ENCODE measurements at regions not wholly inside any gene's neighbourhood (a gene's known extent, or its start where the extent isn't known, plus 50 kb on each side); places are given as distances from the start of the nearest gene placed in this dataset.

DNA sequence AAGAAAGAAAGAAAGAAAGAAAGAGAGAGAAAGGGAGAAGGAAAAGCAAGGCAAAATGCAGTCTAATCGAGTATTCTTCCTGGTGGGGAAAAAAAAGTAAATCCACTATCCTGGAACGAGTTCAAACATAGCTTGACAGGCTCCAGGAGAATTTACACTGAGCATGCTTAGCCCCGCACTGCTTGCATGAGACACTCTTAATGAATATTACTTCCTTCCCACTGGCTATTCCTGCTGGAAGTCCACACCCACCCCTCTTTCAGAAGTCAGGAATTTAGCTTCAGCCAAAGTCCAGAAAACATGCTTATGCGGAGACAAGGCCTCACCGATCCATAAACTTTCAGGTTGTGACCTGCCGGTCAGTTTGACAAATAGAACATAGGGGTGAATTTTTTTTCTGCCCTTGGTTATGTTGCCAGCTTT, 251.8 kb upstream of the BLID start (continued):
- no peak for TF ChIP-seq KDM4A (IDR thresholded peaks at IDR 0.05; ENCODE audit: low read depth, low read length, severe bottlenecking)
- no peak for TF ChIP-seq RXRA (IDR thresholded peaks at IDR 0.05; ENCODE audit: insufficient read depth, low read depth, low read length)
- no peak for TF ChIP-seq EP300 (IDR thresholded peaks at IDR 0.05; ENCODE audit: borderline replicate concordance in 1 of 2, low read depth in 2 of 2, low read length in 2 of 2)
- TF ChIP-seq EZH2 (IDR thresholded peaks at IDR 0.05; ENCODE audit: low read depth, low read length, severe bottlenecking) = no peak
- no peak for TF ChIP-seq SIX5 (IDR thresholded peaks at IDR 0.05; ENCODE audit: low read depth, low read length)
- no peak for TF ChIP-seq SP4 (IDR thresholded peaks at IDR 0.05; ENCODE audit: low read length)
- no peak for TF ChIP-seq RNF2 (IDR thresholded peaks at IDR 0.05; ENCODE audit: borderline replicate concordance, low read depth, low read length, missing control alignments, poor library complexity, severe bottlenecking)
- TF ChIP-seq CHD2 (IDR thresholded peaks at IDR 0.05; ENCODE audit: low read length) = no peak

Measured in H1 (cell line).